Hematopoietic multipotent progenitor cell (in vitro differentiated cells): ENCODE measurements at regions not wholly inside any gene's neighbourhood (a gene's known extent, or its start where the extent isn't known, plus 50 kb on each side); places are given as distances from the start of the nearest gene placed in this dataset.

ENCODE experiments used
- DNase-seq, 3 donors: peaks; one replicate each; pipeline ENCODE4 v3.0.0-alpha.2; 2011 to 2015; ENCODE audit warnings: low read depth in 2 of 3, low spot score in 2 of 3

- DNase-seq: no peak
Observed at GRCh38 chr11:69427906-69428880, 53.3 kb upstream of the LINC01488 start.

- DNase-seq: no peak
Observed at GRCh38 chr11:69429716-69430491, 51.6 kb upstream of the LINC01488 start.

GRCh38 chr11:69430566-69430965 is 50.9 kb upstream of the LINC01488 start:
- no peak for DNase-seq

GRCh38 chr11:69431136-69431535 is 50.3 kb upstream of the LINC01488 start:
- no peak for DNase-seq
